ENCODE measurements at regions not wholly inside any gene's neighbourhood (a gene's known extent, or its start where the extent isn't known, plus 50 kb on each side); places are given as distances from the start of the nearest gene placed in this dataset.

DNA sequence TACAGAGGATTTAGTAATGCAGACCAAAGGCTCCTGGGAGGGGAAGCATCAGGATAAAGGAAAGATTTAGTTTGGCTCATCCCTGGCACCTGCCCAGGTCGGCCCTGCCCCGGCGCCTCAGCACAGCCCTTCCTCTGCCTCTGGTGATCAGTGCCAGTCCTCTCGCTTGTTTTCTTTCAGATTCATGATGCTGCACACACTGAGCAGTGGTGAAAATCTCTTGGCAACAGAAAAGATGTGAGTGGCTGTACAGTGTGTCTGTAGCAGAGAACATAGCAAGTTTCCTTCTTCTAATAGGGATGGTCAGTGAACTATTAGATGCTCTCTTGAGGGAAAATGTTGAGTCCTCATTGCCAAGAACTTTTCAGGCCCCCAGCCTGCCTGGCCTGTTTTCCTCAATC is 994.1 kb downstream of the KCNMA1 start:
- TF ChIP-seq, protein P1, sequence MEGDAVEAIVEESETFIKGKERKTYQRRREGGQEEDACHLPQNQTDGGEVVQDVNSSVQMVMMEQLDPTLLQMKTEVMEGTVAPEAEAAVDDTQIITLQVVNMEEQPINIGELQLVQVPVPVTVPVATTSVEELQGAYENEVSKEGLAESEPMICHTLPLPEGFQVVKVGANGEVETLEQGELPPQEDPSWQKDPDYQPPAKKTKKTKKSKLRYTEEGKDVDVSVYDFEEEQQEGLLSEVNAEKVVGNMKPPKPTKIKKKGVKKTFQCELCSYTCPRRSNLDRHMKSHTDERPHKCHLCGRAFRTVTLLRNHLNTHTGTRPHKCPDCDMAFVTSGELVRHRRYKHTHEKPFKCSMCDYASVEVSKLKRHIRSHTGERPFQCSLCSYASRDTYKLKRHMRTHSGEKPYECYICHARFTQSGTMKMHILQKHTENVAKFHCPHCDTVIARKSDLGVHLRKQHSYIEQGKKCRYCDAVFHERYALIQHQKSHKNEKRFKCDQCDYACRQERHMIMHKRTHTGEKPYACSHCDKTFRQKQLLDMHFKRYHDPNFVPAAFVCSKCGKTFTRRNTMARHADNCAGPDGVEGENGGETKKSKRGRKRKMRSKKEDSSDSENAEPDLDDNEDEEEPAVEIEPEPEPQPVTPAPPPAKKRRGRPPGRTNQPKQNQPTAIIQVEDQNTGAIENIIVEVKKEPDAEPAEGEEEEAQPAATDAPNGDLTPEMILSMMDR (IDR thresholded peaks at IDR 0.05), result no peak
- no peak for TF ChIP-seq EZH2 (IDR thresholded peaks at IDR 0.05)
- TF ChIP-seq EZH2phosphoT487 (IDR thresholded peaks at IDR 0.05), result no peak
